Body of pancreas (tissue), 4 donors: ENCODE measurements at regions not wholly inside any gene's neighbourhood (a gene's known extent, or its start where the extent isn't known, plus 50 kb on each side); places are given as distances from the start of the nearest gene placed in this dataset.

Experiments
- ATAC-seq: fragments of 150-250 bp; one replicate; pipeline ENCODE4 v1.9.1; 2016
- DNase-seq, 4 donors: peaks; one replicate each; pipeline ENCODE4 v3.0.0-alpha.2; 2019
- H3K27ac ChIP-seq, 4 donors: fragments of 200-600 bp; sonication (generic); 1 replicate in 3 of 4; 2 replicates in 1 of 4; pipeline versions ENCODE4 v1.5.1 to v1.6.1; 2016 to 2019; ENCODE audit warnings: mild to moderate bottlenecking in 1 of 4, mixed read lengths in 1 of 4, moderate library complexity in 1 of 4
- H3K27me3 ChIP-seq, 2 donors: fragments of 200-600 bp; sonication (generic); one replicate each; pipeline ENCODE4 v1.6.0; 2016; ENCODE audit warnings: mild to moderate bottlenecking in 1 of 2
- H3K36me3 ChIP-seq, 2 donors: fragments of 200-600 bp; sonication (generic); replicated peaks in 1 of 2; 2 replicates each; pipeline ENCODE4 v1.5.1; 2016; ENCODE audit warnings: low read depth in 2 of 2; ENCODE audit not compliant: insufficient read depth in 1 of 2
- H3K4me1 ChIP-seq: fragments of 200-600 bp; sonication (generic); one replicate; pipeline ENCODE4 v1.6.0; 2016
- H3K4me3 ChIP-seq, 2 donors: fragments of 200-600 bp; sonication (generic); 1 replicate in 1 of 2; 2 replicates in 1 of 2; pipeline ENCODE4 v1.5.1; 2016 to 2019
- H3K9me3 ChIP-seq, 3 donors: fragments of 200-600 bp; sonication (generic); 1 replicate in 2 of 3; 2 replicates in 1 of 3; pipeline ENCODE4 v1.5.1; 2016
- CTCF ChIP-seq, 7 experiments: fragments of 450-650 bp in 4 of 7; fragments of 200-600 bp in 3 of 7; sonication (generic) in 3 of 7; IDR thresholded peaks; one replicate each; pipeline ENCODE4 v1.5.1; 2016 to 2019; ENCODE audit warnings: antibody characterized with exemption in 7 of 7
- POLR2A ChIP-seq, 3 donors: fragments of 450-650 bp; IDR thresholded peaks; one replicate each; pipeline ENCODE4 v1.6.1; 2016; ENCODE audit warnings: antibody characterized with exemption in 3 of 3, mild to moderate bottlenecking in 2 of 3
- WGBS, 2 donors: methylation state at CpG; one replicate each; pipeline ENCODE4 v1.1.5; 2017; 5-methylcytosine and 5-hydroxymethylcytosine counted together
- intact Hi-C: fragments of 100-400 bp; cut with DNase I; formaldehyde crosslinking; loops from one replicate; pipeline ENCODE4 v1.15.1; 2023

GRCh38 chr1:68826836-68827235, 330.0 kb upstream of the DEPDC1 start:
- H3K27ac ChIP-seq, result no peak overlapping the region
- no peak overlapping the region for H3K4me3 ChIP-seq
- H3K36me3 ChIP-seq, result no peaks in the 10 kb centered on the region
- TF ChIP-seq POLR2A (IDR thresholded peaks at IDR 0.05) (no peak), CTCF (IDR thresholded peaks at IDR 0.05) (no peak)
- DNase-seq, result no peak
- H3K4me1 ChIP-seq, result no peaks in the 10 kb centered on the region
- intact Hi-C loops, result no loop called here
- peaks cover 0 to 5% (median 0%) of the 10 kb centered on the region in 3 donors for H3K9me3 ChIP-seq
- H3K27me3 ChIP-seq, result no peaks in the 10 kb centered on the region
- no peak for ATAC-seq

- H3K36me3 ChIP-seq, result no peaks in the 10 kb centered on the region
- no peak for TF ChIP-seq CTCF (IDR thresholded peaks at IDR 0.05)
- TF ChIP-seq POLR2A (IDR thresholded peaks at IDR 0.05), result no peak
These were observed 330.4 kb upstream of the DEPDC1 start for GRCh38 chr1:68827261-68827660.

DNA sequence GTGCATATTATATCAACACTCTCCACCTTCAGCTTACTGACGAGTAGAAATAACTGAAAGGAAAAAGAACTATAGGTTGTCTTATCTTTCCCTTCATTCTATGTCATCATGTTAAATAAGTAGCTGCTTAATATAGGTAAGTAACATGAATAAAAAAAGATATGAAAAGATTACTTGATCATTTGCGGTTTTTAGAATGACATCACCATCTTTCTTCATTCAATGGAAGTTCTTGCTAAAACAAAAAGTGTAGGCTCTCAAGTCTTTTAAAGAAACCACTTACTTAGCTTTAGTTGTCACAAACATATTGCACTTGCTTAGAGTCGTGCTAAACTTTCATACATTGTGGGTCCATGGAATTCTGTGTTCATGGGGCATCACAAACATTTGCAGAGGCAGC, 331.1 kb upstream of the DEPDC1 start:
- Histone ChIP-seq H3K9me3 (peaks cover 0 to 5% (median 2%) of the 10 kb centered on the region in 3 donors), H3K27ac (no peak overlapping the region), H3K36me3 (no peaks in the 10 kb centered on the region), H3K4me3 (no peak overlapping the region), H3K4me1 (no peaks in the 10 kb centered on the region), H3K27me3 (no peaks in the 10 kb centered on the region)
- WGBS, 2 donors, result 50 to 51% methylated on average over 3 of the region's 3 CpGs
- no peak for ATAC-seq
- DNase-seq, result no peak
- intact Hi-C loops, result no loop called here
- TF ChIP-seq POLR2A (IDR thresholded peaks at IDR 0.05) (no peak), CTCF (IDR thresholded peaks at IDR 0.05) (no peak)

More at GRCh38 chr1:68827261-68827660, 330.4 kb upstream of the DEPDC1 start:
- Histone ChIP-seq H3K27me3 (no peaks in the 10 kb centered on the region), H3K4me1 (no peaks in the 10 kb centered on the region), H3K9me3 (peaks cover 0 to 5% (median 0%) of the 10 kb centered on the region in 3 donors), H3K27ac (no peak overlapping the region), H3K4me3 (no peak overlapping the region)
- ATAC-seq, result no peak
- DNase-seq, result no peak
- intact Hi-C loops, result no loop called here
- WGBS, 2 donors, result 62 to 64% methylated on average over 2 of the region's 2 CpGs

GRCh38 chr1:68831281-68831680, 334.4 kb upstream of the DEPDC1 start:
- TF ChIP-seq POLR2A (IDR thresholded peaks at IDR 0.05) (no peak), CTCF (IDR thresholded peaks at IDR 0.05) (no peak)
- no peaks in the 10 kb centered on the region for H3K36me3 ChIP-seq
- ATAC-seq (no peak), DNase-seq (no peak)
- H3K27ac ChIP-seq, result no peak overlapping the region
- H3K27me3 ChIP-seq, result no peaks in the 10 kb centered on the region
- no peaks in the 10 kb centered on the region for H3K4me1 ChIP-seq
- H3K4me3 ChIP-seq, result no peak overlapping the region
- H3K9me3 ChIP-seq, result peaks cover 0 to 5% (median 2%) of the 10 kb centered on the region in 3 donors
- intact Hi-C loops, result no loop called here
- 0 to 2% methylated on average over 1 of the region's 1 CpG for WGBS, 2 donors

DNA sequence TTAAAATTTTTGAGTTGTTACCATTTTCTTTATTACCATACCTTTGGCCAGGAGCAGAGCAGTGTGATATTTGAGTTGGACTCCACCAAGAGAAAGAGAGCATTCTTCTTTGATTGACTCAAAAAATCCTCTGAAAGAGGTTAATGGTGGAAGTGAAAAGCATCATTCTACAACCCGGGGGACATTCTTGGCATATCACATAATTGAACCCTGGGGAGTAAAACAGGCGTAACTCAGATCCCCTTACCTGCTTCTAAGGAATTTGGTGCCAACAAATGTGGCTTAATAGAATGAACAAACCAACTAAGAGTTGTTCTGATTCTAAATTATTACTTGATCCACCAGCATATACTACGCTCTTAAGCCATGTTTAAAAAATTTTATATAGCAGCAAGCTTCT, 351.1 kb upstream of the DEPDC1 start:
- no peak overlapping the region for H3K4me3 ChIP-seq
- DNase-seq (no peak), ATAC-seq (no peak)
- intact Hi-C loops, result no loop called here
- H3K4me1 ChIP-seq, result no peaks in the 10 kb centered on the region
- no peaks in the 10 kb centered on the region for H3K27me3 ChIP-seq
- no peak overlapping the region for H3K27ac ChIP-seq
- 50 to 54% methylated on average over 3 of the region's 3 CpGs for WGBS, 2 donors
- no peaks in the 10 kb centered on the region for H3K36me3 ChIP-seq
- no peaks in the 10 kb centered on the region for H3K9me3 ChIP-seq
- TF ChIP-seq CTCF (IDR thresholded peaks at IDR 0.05) (no peak), POLR2A (IDR thresholded peaks at IDR 0.05) (no peak)
